ENCODE measurements at regions not wholly inside any gene's neighbourhood (a gene's known extent, or its start where the extent isn't known, plus 50 kb on each side); places are given as distances from the start of the nearest gene placed in this dataset.

- no peak for TF ChIP-seq CTCF (IDR thresholded peaks at IDR 0.05; ENCODE audit: poor library complexity, severe bottlenecking)
- no peak for TF ChIP-seq EP300 (conservative IDR thresholded peaks at IDR 0.05; ENCODE audit: poor library complexity, severe bottlenecking)
- no peak for TF ChIP-seq REST (IDR thresholded peaks at IDR 0.05; ENCODE audit: borderline replicate concordance)
- TF ChIP-seq EZH2 (IDR thresholded peaks at IDR 0.05; ENCODE audit: borderline replicate concordance, insufficient read depth, low read length, poor library complexity, severe bottlenecking) = no peak
- TF ChIP-seq TAF1 (IDR thresholded peaks at IDR 0.05; ENCODE audit: low read depth) = no peak
- no peak for TF ChIP-seq POLR2AphosphoS5 (IDR thresholded peaks at IDR 0.05)
Measured at GRCh38 chr4:71230271-71231128, 108.3 kb upstream of the SLC4A4 start.

All from neural cell (in vitro differentiated cells).